RWPE1 (cell line): ENCODE measurements at regions not wholly inside any gene's neighbourhood (a gene's known extent, or its start where the extent isn't known, plus 50 kb on each side); places are given as distances from the start of the nearest gene placed in this dataset.

Experiments used
- CTCF ChIA-PET: fragments of 350-600 bp; sonication (Branson Sonifier 250); formaldehyde crosslinking; extraction: SDS; loops from one replicate; lab custom pipeline; 2021; lab: Yijun Ruan, JAX
- POLR2A ChIA-PET: fragments of 400-600 bp; formaldehyde crosslinking; extraction: SDS; loops from one replicate; lab custom pipeline; 2020; ENCODE audit warnings: antibody characterized with exemption; ENCODE audit not compliant: low non-redundant PET; lab: Yijun Ruan, JAX
- DNase-seq: peaks from one replicate; pipeline ENCODE4 v3.0.0; 2012; ENCODE audit warnings: low spot score
- H3K27ac ChIP-seq: fragments of 450-650 bp; 2 replicates; pipeline ENCODE4 v1.5.1; 2017
- CTCF ChIP-seq: fragments of 450-650 bp; conservative IDR thresholded peaks from 2 replicates; pipeline ENCODE4 v1.5.1; 2017; ENCODE audit warnings: low read depth, mild to moderate bottlenecking

GRCh38 chr20:24337551-24337950 is 131.9 kb upstream of the SYNDIG1 start:
- no peak for DNase-seq
- CTCF ChIA-PET, result no interaction called here
- POLR2A ChIA-PET, result no interaction called here
- no peak for TF ChIP-seq CTCF
- H3K27ac ChIP-seq, result no peak overlapping the region

GRCh38 chr20:24337069-24337468 is 132.4 kb upstream of the SYNDIG1 start:
- ChIA-PET CTCF (no interaction called here), POLR2A (no interaction called here)
- no peak for DNase-seq
- no peak overlapping the region for H3K27ac ChIP-seq
- TF ChIP-seq CTCF, result no peak

GRCh38 chr20:24334830-24335229 is 134.6 kb upstream of the SYNDIG1 start:
- no peak overlapping the region for H3K27ac ChIP-seq
- DNase-seq, result no peak
- TF ChIP-seq CTCF, result no peak
- CTCF ChIA-PET, result no interaction called here
- POLR2A ChIA-PET, result no interaction called here

GRCh38 chr20:24332956-24333355 is 136.5 kb upstream of the SYNDIG1 start:
- no peak overlapping the region for H3K27ac ChIP-seq
- CTCF ChIA-PET, result no interaction called here
- no peak for TF ChIP-seq CTCF
- POLR2A ChIA-PET, result no interaction called here
- no peak for DNase-seq

GRCh38 chr20:24331939-24332338 is 137.5 kb upstream of the SYNDIG1 start:
- CTCF ChIA-PET, result no interaction called here
- POLR2A ChIA-PET, result no interaction called here
- DNase-seq, result no peak
- H3K27ac ChIP-seq, result no peak overlapping the region
- TF ChIP-seq CTCF, result no peak

GRCh38 chr20:24328901-24329300 is 140.5 kb upstream of the SYNDIG1 start:
- CTCF ChIA-PET, result no interaction called here
- DNase-seq, result no peak
- TF ChIP-seq CTCF, result no peak
- H3K27ac ChIP-seq, result no peak overlapping the region
- POLR2A ChIA-PET, result no interaction called here

- no peak overlapping the region for H3K27ac ChIP-seq
- ChIA-PET POLR2A (no interaction called here), CTCF (no interaction called here)
- no peak for TF ChIP-seq CTCF
- DNase-seq, result no peak
These were observed 147.5 kb upstream of the SYNDIG1 start for GRCh38 chr20:24321973-24322372.
